Peyer's patch (tissue), 4 donors: ENCODE measurements at regions not wholly inside any gene's neighbourhood (a gene's known extent, or its start where the extent isn't known, plus 50 kb on each side); places are given as distances from the start of the nearest gene placed in this dataset.
"Not testable (repeated sequence)": the region's sequence is repeated elsewhere in the genome, so short reads cannot be mapped to it uniquely, and the experiment has no call there.

ENCODE experiments used
- POLR2A ChIP-seq, 2 donors: fragments of 450-650 bp; IDR thresholded peaks; one replicate each; pipeline ENCODE4 v1.5.1; 2017; ENCODE audit warnings: antibody characterized with exemption in 2 of 2, mild to moderate bottlenecking in 2 of 2, moderate library complexity in 2 of 2
- TF ChIP-seq, protein P1 (sequence below), 6 experiments: fragments of 450-650 bp in 4 of 6; fragments of 200-600 bp in 2 of 6; sonication (generic) in 1 of 6; IDR thresholded peaks; one replicate each; pipeline ENCODE4 v1.5.1; 2017 to 2019; ENCODE audit warnings: antibody characterized with exemption in 6 of 6, mild to moderate bottlenecking in 3 of 6, moderate library complexity in 1 of 6

DNA sequence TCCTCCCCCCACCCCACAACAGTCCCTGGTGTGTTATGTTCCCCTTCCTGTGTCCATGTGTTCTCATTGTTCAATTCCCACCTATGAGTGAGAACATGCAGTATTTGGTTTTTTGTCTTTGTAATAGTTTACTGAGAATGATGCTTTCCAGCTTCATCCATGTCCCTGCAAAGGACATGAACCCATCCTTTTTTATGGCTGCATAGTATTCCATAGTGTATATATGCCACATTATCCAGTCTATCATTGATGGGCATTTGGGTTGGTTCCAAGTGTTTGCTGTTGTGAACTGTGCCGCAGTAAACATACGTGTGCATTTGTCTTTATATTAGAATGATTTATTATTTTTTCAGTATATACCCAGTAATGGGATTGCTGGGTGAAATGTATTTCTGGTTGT lies 104.0 kb downstream of the CCDC74A start:
- TF ChIP-seq, protein P1, sequence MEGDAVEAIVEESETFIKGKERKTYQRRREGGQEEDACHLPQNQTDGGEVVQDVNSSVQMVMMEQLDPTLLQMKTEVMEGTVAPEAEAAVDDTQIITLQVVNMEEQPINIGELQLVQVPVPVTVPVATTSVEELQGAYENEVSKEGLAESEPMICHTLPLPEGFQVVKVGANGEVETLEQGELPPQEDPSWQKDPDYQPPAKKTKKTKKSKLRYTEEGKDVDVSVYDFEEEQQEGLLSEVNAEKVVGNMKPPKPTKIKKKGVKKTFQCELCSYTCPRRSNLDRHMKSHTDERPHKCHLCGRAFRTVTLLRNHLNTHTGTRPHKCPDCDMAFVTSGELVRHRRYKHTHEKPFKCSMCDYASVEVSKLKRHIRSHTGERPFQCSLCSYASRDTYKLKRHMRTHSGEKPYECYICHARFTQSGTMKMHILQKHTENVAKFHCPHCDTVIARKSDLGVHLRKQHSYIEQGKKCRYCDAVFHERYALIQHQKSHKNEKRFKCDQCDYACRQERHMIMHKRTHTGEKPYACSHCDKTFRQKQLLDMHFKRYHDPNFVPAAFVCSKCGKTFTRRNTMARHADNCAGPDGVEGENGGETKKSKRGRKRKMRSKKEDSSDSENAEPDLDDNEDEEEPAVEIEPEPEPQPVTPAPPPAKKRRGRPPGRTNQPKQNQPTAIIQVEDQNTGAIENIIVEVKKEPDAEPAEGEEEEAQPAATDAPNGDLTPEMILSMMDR (IDR thresholded peaks at IDR 0.05): not testable (repeated sequence)
- TF ChIP-seq POLR2A (IDR thresholded peaks at IDR 0.05): not testable (repeated sequence)
